GM18520 (cell line): ENCODE measurements at regions not wholly inside any gene's neighbourhood (a gene's known extent, or its start where the extent isn't known, plus 50 kb on each side); places are given as distances from the start of the nearest gene placed in this dataset.
"Not testable (repeated sequence)": the region's sequence is repeated elsewhere in the genome, so short reads cannot be mapped to it uniquely, and the experiment has no call there.

Source experiments
- ATAC-seq: cut with Tn5 transposase; IDR thresholded peaks from one replicate; pipeline ENCODE4 v1.9.1; 2021; ENCODE audit not compliant: unreplicated experiment

GRCh38 chr5:104903941-104904340 is 1341.4 kb upstream of the NUDT12 start:
- ATAC-seq, result no peak

- ATAC-seq, result no peak
Observed at GRCh38 chr5:104891596-104891995, 1329.0 kb upstream of the NUDT12 start.

- ATAC-seq, result no peak
Observed at GRCh38 chr5:104890767-104891166, 1328.2 kb upstream of the NUDT12 start.

- ATAC-seq, result no peak
Observed at GRCh38 chr5:104859437-104859836, 1296.8 kb upstream of the NUDT12 start.

- ATAC-seq, result not testable (repeated sequence)
Observed at GRCh38 chr5:104852099-104852498, 1289.5 kb upstream of the NUDT12 start.

- no peak for ATAC-seq
Observed at GRCh38 chr5:104845541-104845940, 1283.0 kb upstream of the NUDT12 start.

GRCh38 chr5:104843822-104844221 is 1281.2 kb upstream of the NUDT12 start:
- ATAC-seq, result no peak

- no peak for ATAC-seq
Observed at GRCh38 chr5:104840284-104840683, 1277.7 kb upstream of the NUDT12 start.

- ATAC-seq, result not testable (repeated sequence)
Observed at GRCh38 chr5:104831515-104831914, 1268.9 kb upstream of the NUDT12 start.

GRCh38 chr5:104821606-104822005 is 1259.0 kb upstream of the NUDT12 start:
- no peak for ATAC-seq

GRCh38 chr5:104817127-104817526 is 1254.5 kb upstream of the NUDT12 start:
- no peak for ATAC-seq

GRCh38 chr5:104815212-104815611 is 1252.6 kb upstream of the NUDT12 start:
- no peak for ATAC-seq

GRCh38 chr5:104800440-104801048 is 1238.0 kb upstream of the NUDT12 start:
- no peak for ATAC-seq

- no peak for ATAC-seq
Observed at GRCh38 chr5:104793755-104794080, 1231.1 kb upstream of the NUDT12 start.

GRCh38 chr5:104793031-104793754 is 1230.6 kb upstream of the NUDT12 start:
- no peak for ATAC-seq

- no peak for ATAC-seq
Observed at GRCh38 chr5:104789366-104789765, 1226.8 kb upstream of the NUDT12 start.

GRCh38 chr5:104785097-104785496 is 1222.5 kb upstream of the NUDT12 start:
- no peak for ATAC-seq

GRCh38 chr5:104774372-104774771 is 1211.8 kb upstream of the NUDT12 start:
- no peak for ATAC-seq

- ATAC-seq, result no peak
Observed at GRCh38 chr5:104764197-104764596, 1201.6 kb upstream of the NUDT12 start.

- ATAC-seq, result no peak
Observed at GRCh38 chr5:104763216-104763615, 1200.6 kb upstream of the NUDT12 start.

GRCh38 chr5:104757915-104758314 is 1195.3 kb upstream of the NUDT12 start:
- no peak for ATAC-seq

GRCh38 chr5:104755806-104756205 is 1193.2 kb upstream of the NUDT12 start:
- ATAC-seq, result no peak
